H1 (cell line): ENCODE measurements at regions not wholly inside any gene's neighbourhood (a gene's known extent, or its start where the extent isn't known, plus 50 kb on each side); places are given as distances from the start of the nearest gene placed in this dataset.

Experiments
- CTCF ChIA-PET: fragments of 300-600 bp; sonication (Branson Sonifier 250); formaldehyde crosslinking; loops from one replicate; lab custom pipeline; 2021; ENCODE audit not compliant: partially characterized antibody; lab: Charles Lee
- POLR2A ChIA-PET: fragments of 300-600 bp; sonication (Branson Sonifier 250); formaldehyde crosslinking; loops from one replicate; lab custom pipeline; 2021; ENCODE audit warnings: inconsistent platforms; ENCODE audit not compliant: partially characterized antibody; lab: Charles Lee
- DNase-seq, 2 experiments: peaks; one replicate each; pipeline versions ENCODE4 v3.0.0 to v3.0.0-alpha.2; 2010 to 2022; ENCODE audit warnings: low spot score in 2 of 2, low read depth in 1 of 2, mixed read lengths in 1 of 2
- FAIRE-seq: peaks from 2 replicates; lab custom pipeline; 2011; peaks lifted over from hg19 to GRCh38; lab: Jason Lieb, UNC
- H2AFZ ChIP-seq: 2 replicates; pipeline ENCODE4 v1.8.1; 2012; ENCODE audit warnings: low read length, inconsistent platforms
- H2AK5ac ChIP-seq: 2 replicates; pipeline ENCODE4 v1.6.1; 2013; ENCODE audit warnings: low read depth, low read length
- H2BK120ac ChIP-seq: replicated peaks from 2 replicates; pipeline ENCODE3; 2013; ENCODE audit warnings: low read depth, low read length, inconsistent platforms
- H2BK12ac ChIP-seq: 2 replicates; pipeline ENCODE4 v1.6.1; 2013; ENCODE audit warnings: low read depth, low read length
- H2BK15ac ChIP-seq: 2 replicates; pipeline ENCODE4 v1.6.1; 2013; ENCODE audit warnings: low read length
- H2BK20ac ChIP-seq: 2 replicates; pipeline ENCODE4 v1.6.1; 2013; ENCODE audit warnings: low read length
- H2BK5ac ChIP-seq: 2 replicates; pipeline ENCODE4 v1.6.1; 2013; ENCODE audit warnings: low read depth, low read length
- H3K14ac ChIP-seq: 2 replicates; pipeline ENCODE4 v1.6.1; 2013; ENCODE audit warnings: inconsistent platforms; ENCODE audit not compliant: insufficient read length
- H3K18ac ChIP-seq: 2 replicates; pipeline ENCODE4 v1.6.1; 2013; ENCODE audit warnings: low read length; ENCODE audit errors: extremely low read depth
- H3K23ac ChIP-seq: 2 replicates; pipeline ENCODE4 v1.6.1; 2013; ENCODE audit warnings: inconsistent platforms; ENCODE audit not compliant: insufficient read length
- H3K23me2 ChIP-seq: 2 replicates; pipeline ENCODE4 v1.6.1; 2013; ENCODE audit warnings: low read depth, low read length
- H3K27ac ChIP-seq: 2 replicates; pipeline ENCODE4 v1.6.1; 2011; ENCODE audit warnings: low read depth, low read length, inconsistent platforms
- H3K27me3 ChIP-seq, 4 experiments: replicated peaks in 1 of 4; 1 replicate in 1 of 4; 2 replicates in 3 of 4; pipeline versions ENCODE4 v1.6.1 to v1.8.1; 2011 to 2013; ENCODE audit warnings: low read length in 3 of 4, mild to moderate bottlenecking in 3 of 4, inconsistent platforms in 2 of 4, mixed read lengths in 2 of 4, moderate library complexity in 1 of 4; ENCODE audit not compliant: control insufficient read depth in 3 of 4, insufficient read depth in 3 of 4; ENCODE audit errors: extremely low read depth in 1 of 4
- H3K36me3 ChIP-seq, 4 experiments: 2 replicates each; pipeline versions ENCODE4 v1.6.1 to v1.8.1; 2011 to 2013; ENCODE audit warnings: mild to moderate bottlenecking in 4 of 4, low read length in 3 of 4, moderate library complexity in 2 of 4, control low read depth in 1 of 4, inconsistent platforms in 1 of 4; ENCODE audit not compliant: insufficient read depth in 4 of 4, control insufficient read depth in 2 of 4
- H3K4ac ChIP-seq: replicated peaks from 2 replicates; pipeline ENCODE3; 2013; ENCODE audit warnings: low read length, low read depth, mixed read lengths, inconsistent platforms; ENCODE audit not compliant: insufficient read length
- H3K4me1 ChIP-seq, 4 experiments: replicated peaks in 1 of 4; 1 replicate in 1 of 4; 2 replicates in 3 of 4; pipeline versions ENCODE4 v1.6.1 to v1.8.1; 2011 to 2013; ENCODE audit warnings: low read length in 3 of 4, inconsistent platforms in 2 of 4, mixed read lengths in 1 of 4; ENCODE audit not compliant: insufficient read depth in 4 of 4, control insufficient read depth in 3 of 4
- H3K4me2 ChIP-seq, 2 experiments: 2 replicates each; pipeline versions ENCODE4 v1.6.1 to v1.8.1; 2011 to 2013; ENCODE audit warnings: low read depth in 2 of 2, low read length in 2 of 2, control low read depth in 1 of 2, inconsistent platforms in 1 of 2, mild to moderate bottlenecking in 1 of 2; ENCODE audit not compliant: insufficient read depth in 1 of 2
- H3K4me3 ChIP-seq, 4 experiments: fragments of 200-600, 300-600 bp in 1 of 4; sonication (generic), shearing (Covaris generic), sonication (Bioruptor Twin) in 1 of 4; 2 replicates each; pipeline versions ENCODE4 v1.5.1 to v1.8.1; 2011 to 2016; ENCODE audit warnings: low read length in 4 of 4, low read depth in 3 of 4, control low read depth in 2 of 4, inconsistent platforms in 2 of 4, mild to moderate bottlenecking in 2 of 4, mixed read lengths in 1 of 4, moderate library complexity in 1 of 4; ENCODE audit not compliant: insufficient read depth in 2 of 4; ENCODE audit errors: extremely low read depth in 1 of 4
- H3K56ac ChIP-seq: replicated peaks from 2 replicates; pipeline ENCODE3; 2013; ENCODE audit warnings: low read depth, mild to moderate bottlenecking, mixed read lengths, low read length, inconsistent platforms; ENCODE audit not compliant: insufficient read length
- H3K79me1 ChIP-seq: 2 replicates; pipeline ENCODE4 v1.6.1; 2013; ENCODE audit warnings: low read depth, low read length, control low read depth
- H3K79me2 ChIP-seq, 2 experiments: 2 replicates each; pipeline versions ENCODE4 v1.6.1 to v1.8.1; 2012 to 2013; ENCODE audit warnings: low read length in 2 of 2, mild to moderate bottlenecking in 2 of 2, inconsistent platforms in 1 of 2; ENCODE audit not compliant: insufficient read depth in 2 of 2, control insufficient read depth in 1 of 2
- H3K9ac ChIP-seq, 4 experiments: replicated peaks in 1 of 4; 1 replicate in 1 of 4; 2 replicates in 3 of 4; pipeline versions ENCODE4 v1.6.1 to v1.8.1; 2011 to 2013; ENCODE audit warnings: low read depth in 3 of 4, low read length in 3 of 4, control low read depth in 2 of 4, mild to moderate bottlenecking in 2 of 4, moderate library complexity in 2 of 4, inconsistent platforms in 1 of 4; ENCODE audit errors: extremely low read depth in 1 of 4
- H3K9me3 ChIP-seq, 2 experiments: 2 replicates each; pipeline versions ENCODE4 v1.6.1 to v1.8.1; 2012 to 2013; ENCODE audit warnings: mild to moderate bottlenecking in 2 of 2, moderate library complexity in 2 of 2, control low read depth in 1 of 2, inconsistent platforms in 1 of 2, low read depth in 1 of 2, low read length in 1 of 2, mixed read lengths in 1 of 2; ENCODE audit not compliant: insufficient read depth in 2 of 2
- H4K20me1 ChIP-seq, 2 experiments: replicated peaks in 1 of 2; 2 replicates each; pipeline versions ENCODE3 to v1.8.1; 2011 to 2013; ENCODE audit warnings: inconsistent platforms in 2 of 2, low read length in 2 of 2, mild to moderate bottlenecking in 1 of 2; ENCODE audit not compliant: insufficient read depth in 2 of 2, control insufficient read depth in 1 of 2
- H4K5ac ChIP-seq: 2 replicates; pipeline ENCODE4 v1.6.1; 2013; ENCODE audit warnings: low read length, low read depth, mixed read lengths, inconsistent platforms; ENCODE audit not compliant: insufficient read length
- H4K8ac ChIP-seq: 2 replicates; pipeline ENCODE4 v1.8.0; 2013; ENCODE audit warnings: mild to moderate bottlenecking, moderate library complexity, low read length, inconsistent platforms; ENCODE audit not compliant: insufficient read depth; ENCODE audit errors: extremely low read depth
- H4K91ac ChIP-seq: replicated peaks from 2 replicates; pipeline ENCODE3; 2013; ENCODE audit warnings: low read length, mixed read lengths, inconsistent platforms; ENCODE audit not compliant: insufficient read length
- ASH2L ChIP-seq: fragments of 200-600, 300-600 bp; sonication (generic); IDR thresholded peaks from one replicate; pipeline ENCODE4 v1.7.1; 2017; ENCODE audit warnings: low read length
- CHD1 ChIP-seq: IDR thresholded peaks from 2 replicates; pipeline ENCODE4 v1.6.1; 2012; ENCODE audit warnings: low read depth, low read length, improper control_type of control experiment
- CTBP2 ChIP-seq: IDR thresholded peaks from 2 replicates; pipeline ENCODE4 v1.7.0; 2011; ENCODE audit warnings: borderline replicate concordance, mild to moderate bottlenecking, moderate library complexity, mixed read lengths, low read length; ENCODE audit not compliant: insufficient read depth, insufficient read length
- SIX5 ChIP-seq: IDR thresholded peaks from 2 replicates; pipeline ENCODE4 v1.6.1; 2011; ENCODE audit warnings: mild to moderate bottlenecking, low read depth, low read length
- SRF ChIP-seq: IDR thresholded peaks from 2 replicates; pipeline ENCODE4 v1.6.1; 2011; ENCODE audit warnings: mild to moderate bottlenecking, low read depth, low read length, moderate library complexity
- WGBS, 2 experiments: shearing (Covaris generic) in 1 of 2; methylation state at CpG; one replicate each; pipeline versions ENCODE4 v1.1.6 to v1.1.7; 2013 to 2015; ENCODE audit warnings: low lambda C conversion rate in 2 of 2, mixed read lengths in 2 of 2, inconsistent platforms in 1 of 2, low coverage in 1 of 2, missing lambda C conversion rate in 1 of 2; ENCODE audit not compliant: insufficient replicate concordance in 2 of 2, insufficient coverage in 1 of 2, insufficient read length in 1 of 2; ENCODE audit errors: extremely low coverage in 1 of 2, missing lambda C conversion rate in 1 of 2; 5-methylcytosine and 5-hydroxymethylcytosine counted together

DNA sequence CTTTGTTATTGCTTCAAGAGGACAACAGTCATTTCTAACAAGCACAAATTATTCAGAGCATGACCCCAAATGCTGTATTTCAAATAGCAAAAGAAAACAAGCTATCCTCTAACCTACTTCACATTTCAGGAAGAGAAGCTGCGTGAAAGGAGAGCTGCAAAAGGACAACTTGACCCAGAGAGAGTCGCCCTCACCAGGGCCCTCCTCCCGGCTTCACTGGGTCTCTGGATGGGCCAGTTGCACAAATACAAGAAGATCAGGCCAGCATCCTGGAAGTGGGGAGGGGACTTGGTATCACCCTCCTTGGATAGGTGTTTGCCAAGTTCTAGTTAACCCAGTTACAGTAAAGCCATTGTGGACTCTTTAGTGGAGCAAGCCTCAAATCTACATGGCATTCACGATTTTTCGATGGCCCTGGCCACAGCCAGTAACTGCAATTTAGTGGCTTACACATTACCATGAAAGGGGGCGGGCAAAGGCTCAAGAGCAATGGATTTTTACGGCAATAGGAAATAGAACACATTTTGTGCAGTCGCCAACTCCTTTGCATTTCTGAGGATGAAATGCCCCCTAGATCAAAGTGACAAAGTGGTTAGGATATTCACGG lies 166.9 kb upstream of the DIO2 start:
- H2BK5ac ChIP-seq, result no peak overlapping the region
- no peaks in the 10 kb centered on the region for H3K79me1 ChIP-seq
- H4K8ac ChIP-seq, result no peak overlapping the region; the same call in 1 of the 2 replicates
- DNase-seq (no peak), FAIRE-seq (no peak)
- H3K4me2 ChIP-seq, result no peak overlapping the region
- H2BK120ac ChIP-seq, result no peak overlapping the region
- no peak overlapping the region for H3K4me3 ChIP-seq
- no peaks in the 10 kb centered on the region for H3K27me3 ChIP-seq
- no peak overlapping the region for H4K91ac ChIP-seq
- H3K23ac ChIP-seq, result no peak overlapping the region
- no peaks in the 10 kb centered on the region for H3K4me1 ChIP-seq
- H3K79me2 ChIP-seq, result no peaks in the 10 kb centered on the region
- no peak overlapping the region for H3K27ac ChIP-seq
- H2BK15ac ChIP-seq, result no peak overlapping the region
- no peaks in the 10 kb centered on the region for H4K20me1 ChIP-seq
- no peaks in the 10 kb centered on the region for H3K36me3 ChIP-seq
- H2BK20ac ChIP-seq, result no peak overlapping the region
- no peak overlapping the region for H2AFZ ChIP-seq
- no peak overlapping the region for H3K9ac ChIP-seq
- no peak overlapping the region for H3K56ac ChIP-seq
- 89% methylated on average over 9 of the region's 9 CpGs; no CpG with 5 or more reads in 1 of the 2 experiments for WGBS, 2 experiments
- no peak overlapping the region for H3K18ac ChIP-seq
- H3K9me3 ChIP-seq, result no peaks in the 10 kb centered on the region
- no peak overlapping the region for H3K4ac ChIP-seq
- POLR2A ChIA-PET, result no interaction called here
- no peak overlapping the region for H4K5ac ChIP-seq
- H2AK5ac ChIP-seq, result no peak overlapping the region
- H3K14ac ChIP-seq, result no peak overlapping the region
- H2BK12ac ChIP-seq, result no peak overlapping the region
- CTCF ChIA-PET, result interaction anchor here (0.6 to 1.6 kb wide), 5 partner anchors 22 to 322 kb away, joined by 3 to 6 read pairs (median 3); no protein-coding TSS in a partner anchor
- TF ChIP-seq CHD1 (no peak), CTBP2 (no peak), ASH2L (no peak), SIX5 (no peak), SRF (no peak)
- no peaks in the 10 kb centered on the region for H3K23me2 ChIP-seq
